H1 (cell line): ENCODE measurements at regions not wholly inside any gene's neighbourhood (a gene's known extent, or its start where the extent isn't known, plus 50 kb on each side); places are given as distances from the start of the nearest gene placed in this dataset.

ENCODE experiments used
- CTCF ChIA-PET: fragments of 300-600 bp; sonication (Branson Sonifier 250); formaldehyde crosslinking; loops from one replicate; lab custom pipeline; 2021; ENCODE audit not compliant: partially characterized antibody; lab: Charles Lee
- POLR2A ChIA-PET: fragments of 300-600 bp; sonication (Branson Sonifier 250); formaldehyde crosslinking; loops from one replicate; lab custom pipeline; 2021; ENCODE audit warnings: inconsistent platforms; ENCODE audit not compliant: partially characterized antibody; lab: Charles Lee
- DNase-seq, 2 experiments: peaks; one replicate each; pipeline versions ENCODE4 v3.0.0 to v3.0.0-alpha.2; 2010 to 2022; ENCODE audit warnings: low spot score in 2 of 2, low read depth in 1 of 2, mixed read lengths in 1 of 2
- FAIRE-seq: peaks from 2 replicates; lab custom pipeline; 2011; peaks lifted over from hg19 to GRCh38; lab: Jason Lieb, UNC
- H2AFZ ChIP-seq: 2 replicates; pipeline ENCODE4 v1.8.1; 2012; ENCODE audit warnings: low read length, inconsistent platforms
- H2AK5ac ChIP-seq: 2 replicates; pipeline ENCODE4 v1.6.1; 2013; ENCODE audit warnings: low read depth, low read length
- H2BK120ac ChIP-seq: replicated peaks from 2 replicates; pipeline ENCODE3; 2013; ENCODE audit warnings: low read depth, low read length, inconsistent platforms
- H2BK12ac ChIP-seq: 2 replicates; pipeline ENCODE4 v1.6.1; 2013; ENCODE audit warnings: low read depth, low read length
- H2BK15ac ChIP-seq: 2 replicates; pipeline ENCODE4 v1.6.1; 2013; ENCODE audit warnings: low read length
- H2BK20ac ChIP-seq: 2 replicates; pipeline ENCODE4 v1.6.1; 2013; ENCODE audit warnings: low read length
- H2BK5ac ChIP-seq: 2 replicates; pipeline ENCODE4 v1.6.1; 2013; ENCODE audit warnings: low read depth, low read length
- H3K14ac ChIP-seq: 2 replicates; pipeline ENCODE4 v1.6.1; 2013; ENCODE audit warnings: inconsistent platforms; ENCODE audit not compliant: insufficient read length
- H3K18ac ChIP-seq: 2 replicates; pipeline ENCODE4 v1.6.1; 2013; ENCODE audit warnings: low read length; ENCODE audit errors: extremely low read depth
- H3K23ac ChIP-seq: 2 replicates; pipeline ENCODE4 v1.6.1; 2013; ENCODE audit warnings: inconsistent platforms; ENCODE audit not compliant: insufficient read length
- H3K23me2 ChIP-seq: 2 replicates; pipeline ENCODE4 v1.6.1; 2013; ENCODE audit warnings: low read depth, low read length
- H3K27ac ChIP-seq: 2 replicates; pipeline ENCODE4 v1.6.1; 2011; ENCODE audit warnings: low read depth, low read length, inconsistent platforms
- H3K27me3 ChIP-seq, 4 experiments: replicated peaks in 1 of 4; 1 replicate in 1 of 4; 2 replicates in 3 of 4; pipeline versions ENCODE4 v1.6.1 to v1.8.1; 2011 to 2013; ENCODE audit warnings: low read length in 3 of 4, mild to moderate bottlenecking in 3 of 4, inconsistent platforms in 2 of 4, mixed read lengths in 2 of 4, moderate library complexity in 1 of 4; ENCODE audit not compliant: control insufficient read depth in 3 of 4, insufficient read depth in 3 of 4; ENCODE audit errors: extremely low read depth in 1 of 4
- H3K36me3 ChIP-seq, 4 experiments: 2 replicates each; pipeline versions ENCODE4 v1.6.1 to v1.8.1; 2011 to 2013; ENCODE audit warnings: mild to moderate bottlenecking in 4 of 4, low read length in 3 of 4, moderate library complexity in 2 of 4, control low read depth in 1 of 4, inconsistent platforms in 1 of 4; ENCODE audit not compliant: insufficient read depth in 4 of 4, control insufficient read depth in 2 of 4
- H3K4ac ChIP-seq: replicated peaks from 2 replicates; pipeline ENCODE3; 2013; ENCODE audit warnings: low read length, low read depth, mixed read lengths, inconsistent platforms; ENCODE audit not compliant: insufficient read length
- H3K4me1 ChIP-seq, 4 experiments: replicated peaks in 1 of 4; 1 replicate in 1 of 4; 2 replicates in 3 of 4; pipeline versions ENCODE4 v1.6.1 to v1.8.1; 2011 to 2013; ENCODE audit warnings: low read length in 3 of 4, inconsistent platforms in 2 of 4, mixed read lengths in 1 of 4; ENCODE audit not compliant: insufficient read depth in 4 of 4, control insufficient read depth in 3 of 4
- H3K4me2 ChIP-seq, 2 experiments: 2 replicates each; pipeline versions ENCODE4 v1.6.1 to v1.8.1; 2011 to 2013; ENCODE audit warnings: low read depth in 2 of 2, low read length in 2 of 2, control low read depth in 1 of 2, inconsistent platforms in 1 of 2, mild to moderate bottlenecking in 1 of 2; ENCODE audit not compliant: insufficient read depth in 1 of 2
- H3K4me3 ChIP-seq, 4 experiments: fragments of 200-600, 300-600 bp in 1 of 4; sonication (generic), shearing (Covaris generic), sonication (Bioruptor Twin) in 1 of 4; 2 replicates each; pipeline versions ENCODE4 v1.5.1 to v1.8.1; 2011 to 2016; ENCODE audit warnings: low read length in 4 of 4, low read depth in 3 of 4, control low read depth in 2 of 4, inconsistent platforms in 2 of 4, mild to moderate bottlenecking in 2 of 4, mixed read lengths in 1 of 4, moderate library complexity in 1 of 4; ENCODE audit not compliant: insufficient read depth in 2 of 4; ENCODE audit errors: extremely low read depth in 1 of 4
- H3K56ac ChIP-seq: replicated peaks from 2 replicates; pipeline ENCODE3; 2013; ENCODE audit warnings: low read depth, mild to moderate bottlenecking, mixed read lengths, low read length, inconsistent platforms; ENCODE audit not compliant: insufficient read length
- H3K79me1 ChIP-seq: 2 replicates; pipeline ENCODE4 v1.6.1; 2013; ENCODE audit warnings: low read depth, low read length, control low read depth
- H3K79me2 ChIP-seq, 2 experiments: 2 replicates each; pipeline versions ENCODE4 v1.6.1 to v1.8.1; 2012 to 2013; ENCODE audit warnings: low read length in 2 of 2, mild to moderate bottlenecking in 2 of 2, inconsistent platforms in 1 of 2; ENCODE audit not compliant: insufficient read depth in 2 of 2, control insufficient read depth in 1 of 2
- H3K9ac ChIP-seq, 4 experiments: replicated peaks in 1 of 4; 1 replicate in 1 of 4; 2 replicates in 3 of 4; pipeline versions ENCODE4 v1.6.1 to v1.8.1; 2011 to 2013; ENCODE audit warnings: low read depth in 3 of 4, low read length in 3 of 4, control low read depth in 2 of 4, mild to moderate bottlenecking in 2 of 4, moderate library complexity in 2 of 4, inconsistent platforms in 1 of 4; ENCODE audit errors: extremely low read depth in 1 of 4
- H3K9me3 ChIP-seq, 2 experiments: 2 replicates each; pipeline versions ENCODE4 v1.6.1 to v1.8.1; 2012 to 2013; ENCODE audit warnings: mild to moderate bottlenecking in 2 of 2, moderate library complexity in 2 of 2, control low read depth in 1 of 2, inconsistent platforms in 1 of 2, low read depth in 1 of 2, low read length in 1 of 2, mixed read lengths in 1 of 2; ENCODE audit not compliant: insufficient read depth in 2 of 2
- H4K20me1 ChIP-seq, 2 experiments: replicated peaks in 1 of 2; 2 replicates each; pipeline versions ENCODE3 to v1.8.1; 2011 to 2013; ENCODE audit warnings: inconsistent platforms in 2 of 2, low read length in 2 of 2, mild to moderate bottlenecking in 1 of 2; ENCODE audit not compliant: insufficient read depth in 2 of 2, control insufficient read depth in 1 of 2
- H4K5ac ChIP-seq: 2 replicates; pipeline ENCODE4 v1.6.1; 2013; ENCODE audit warnings: low read length, low read depth, mixed read lengths, inconsistent platforms; ENCODE audit not compliant: insufficient read length
- H4K8ac ChIP-seq: 2 replicates; pipeline ENCODE4 v1.8.0; 2013; ENCODE audit warnings: mild to moderate bottlenecking, moderate library complexity, low read length, inconsistent platforms; ENCODE audit not compliant: insufficient read depth; ENCODE audit errors: extremely low read depth
- H4K91ac ChIP-seq: replicated peaks from 2 replicates; pipeline ENCODE3; 2013; ENCODE audit warnings: low read length, mixed read lengths, inconsistent platforms; ENCODE audit not compliant: insufficient read length
- ASH2L ChIP-seq: fragments of 200-600, 300-600 bp; sonication (generic); IDR thresholded peaks from one replicate; pipeline ENCODE4 v1.7.1; 2017; ENCODE audit warnings: low read length
- BACH1 ChIP-seq: IDR thresholded peaks from 2 replicates; pipeline ENCODE4 v1.6.1; 2012; ENCODE audit warnings: low read length, improper control_type of control experiment
- EP300 ChIP-seq, 2 experiments: IDR thresholded peaks; 1 replicate in 1 of 2; 2 replicates in 1 of 2; pipeline ENCODE4 v1.6.1; 2011 to 2012; ENCODE audit warnings: low read depth in 2 of 2, low read length in 2 of 2, mild to moderate bottlenecking in 2 of 2, borderline replicate concordance in 1 of 2, inconsistent platforms in 1 of 2, moderate library complexity in 1 of 2
- MAX ChIP-seq: IDR thresholded peaks from 2 replicates; pipeline ENCODE4 v1.6.1; 2012; ENCODE audit warnings: inconsistent platforms
- NANOG ChIP-seq: IDR thresholded peaks from 2 replicates; pipeline ENCODE4 v1.6.1; 2011; ENCODE audit warnings: low read length, low read depth, mild to moderate bottlenecking, inconsistent platforms; ENCODE audit not compliant: insufficient read depth, poor library complexity, severe bottlenecking
- POU5F1 ChIP-seq: IDR thresholded peaks from 2 replicates; pipeline ENCODE4 v1.6.1; 2011; ENCODE audit warnings: low read depth, mild to moderate bottlenecking, low read length, moderate library complexity
- RXRA ChIP-seq: IDR thresholded peaks from 2 replicates; pipeline ENCODE4 v1.6.1; 2011; ENCODE audit warnings: low read depth, mild to moderate bottlenecking, low read length, moderate library complexity; ENCODE audit not compliant: insufficient read depth
- SIN3A ChIP-seq, 2 experiments: IDR thresholded peaks in 1 of 2; conservative IDR thresholded peaks in 1 of 2; 2 replicates each; pipeline ENCODE4 v1.6.1; 2011 to 2012; ENCODE audit warnings: low read length in 2 of 2, improper control_type of control experiment in 1 of 2, low read depth in 1 of 2, mild to moderate bottlenecking in 1 of 2
- TAF7 ChIP-seq: optimal IDR thresholded peaks from 2 replicates; pipeline ENCODE3; 2011; ENCODE audit warnings: low read depth, mild to moderate bottlenecking, inconsistent platforms, low read length, moderate library complexity, borderline replicate concordance
- TBP ChIP-seq: IDR thresholded peaks from 2 replicates; pipeline ENCODE4 v1.6.1; 2011; ENCODE audit warnings: low read depth, low read length, improper control_type of control experiment
- WGBS, 2 experiments: shearing (Covaris generic) in 1 of 2; methylation state at CpG; one replicate each; pipeline versions ENCODE4 v1.1.6 to v1.1.7; 2013 to 2015; ENCODE audit warnings: low lambda C conversion rate in 2 of 2, mixed read lengths in 2 of 2, inconsistent platforms in 1 of 2, low coverage in 1 of 2, missing lambda C conversion rate in 1 of 2; ENCODE audit not compliant: insufficient replicate concordance in 2 of 2, insufficient coverage in 1 of 2, insufficient read length in 1 of 2; ENCODE audit errors: extremely low coverage in 1 of 2, missing lambda C conversion rate in 1 of 2; 5-methylcytosine and 5-hydroxymethylcytosine counted together

- H3K79me2 ChIP-seq, result no peaks in the 10 kb centered on the region
- H3K4me2 ChIP-seq, result peak overlapping the region; percentile 52 to 61
- H3K27me3 ChIP-seq, result peaks cover 0 to 2% (median 0%) of the 10 kb centered on the region in 4 experiments; a peak in 3 of 7 replicates
- no peak overlapping the region for H2BK15ac ChIP-seq
- H3K4me1 ChIP-seq, result peaks cover 7 to 23% (median 16%) of the 10 kb centered on the region in 4 experiments; a peak in 6 of 7 replicates
- no peaks in the 10 kb centered on the region for H3K36me3 ChIP-seq
- peak overlapping the region; percentile 82; the same call in 1 of the 2 replicates for H2BK5ac ChIP-seq
- POLR2A ChIA-PET, result interaction anchor here (0.6 to 2.1 kb wide), 9 partner anchors 9 to 303 kb away, joined by 3 to 7 read pairs (median 3); partner anchors contain the start of genes PCDH8 and SUGT1
- H3K9me3 ChIP-seq, result no peaks in the 10 kb centered on the region; a peak in 1 of 4 replicates
- no peak overlapping the region for H3K23ac ChIP-seq
- 0 out of 2 replicates have a peak overlapping the region, but pooled peaks have one; percentile 38 for H2BK20ac ChIP-seq
- WGBS, 2 experiments, result 3% methylated on average over 4 of the region's 4 CpGs; no CpG with 5 or more reads in 1 of the 2 experiments
- H4K20me1 ChIP-seq, result no peaks in the 10 kb centered on the region
- H3K18ac ChIP-seq, result peak overlapping the region; percentile 63; the same call in 1 of the 2 replicates
- no peak overlapping the region for H3K9ac ChIP-seq
- H3K23me2 ChIP-seq, result no peaks in the 10 kb centered on the region
- peak overlapping the region in 1 of 4 experiments; percentile 46; a peak in 3 of 8 replicates for H3K4me3 ChIP-seq
- H4K8ac ChIP-seq, result no peak overlapping the region
- H2AFZ ChIP-seq, result no peak overlapping the region
- FAIRE-seq, result peak; percentile 97
- no peak overlapping the region for H3K14ac ChIP-seq
- DNase-seq, result peak; percentile 46 to 66
- no peaks in the 10 kb centered on the region for H3K79me1 ChIP-seq
- CTCF ChIA-PET, result interaction anchor here (0.7 to 6.1 kb wide), 10 partner anchors 11 to 347 kb away, joined by 3 to 63 read pairs (median 6); partner anchors contain the start of gene PCDH8
- no peak overlapping the region for H3K27ac ChIP-seq
- H2BK120ac ChIP-seq, result no peak overlapping the region
- H3K4ac ChIP-seq, result no peak overlapping the region
- H2BK12ac ChIP-seq, result no peak overlapping the region; the same call in 1 of the 2 replicates
- H2AK5ac ChIP-seq, result peak overlapping the region; percentile 41
- H4K5ac ChIP-seq, result peak overlapping the region; percentile 61
- peak overlapping the region; percentile 34 for H3K56ac ChIP-seq
- H4K91ac ChIP-seq, result peak overlapping the region; percentile 50
- 0 out of 4 replicates have a peak, but pooled peaks of 1 of the 2 experiments have one; percentile 30 for TF ChIP-seq SIN3A (conservative IDR thresholded peaks at IDR 0.05 in 1 of 2, IDR thresholded peaks at IDR 0.05 in 1 of 2; ENCODE audit: low read depth in 1 of 2, low read length in 2 of 2)
- peak; percentile 65 for TF ChIP-seq ASH2L
- TF ChIP-seq EP300 (IDR thresholded peaks at IDR 0.05; ENCODE audit: borderline replicate concordance in 1 of 2, low read depth in 2 of 2, low read length in 2 of 2), result peak in 1 of 2 experiments; percentile 41; a peak in 1 of 3 replicates
- TF ChIP-seq POU5F1, result peak; percentile 78; the same call in 1 of the 2 replicates
- TF ChIP-seq TAF7, result no peak
- peak; percentile 53; the same call in 1 of the 2 replicates for TF ChIP-seq BACH1
- TF ChIP-seq NANOG, result peak; percentile 63
- TF ChIP-seq TBP, result no peak
- TF ChIP-seq RXRA, result no peak
- TF ChIP-seq MAX, result peak; percentile 58; the same call in 1 of the 2 replicates
Measured at GRCh38 chr13:52955472-52955874, 73.1 kb upstream of the OLFM4 start.
